ENCODE measurements at regions not wholly inside any gene's neighbourhood (a gene's known extent, or its start where the extent isn't known, plus 50 kb on each side); places are given as distances from the start of the nearest gene placed in this dataset.

- TF ChIP-seq, protein P1, sequence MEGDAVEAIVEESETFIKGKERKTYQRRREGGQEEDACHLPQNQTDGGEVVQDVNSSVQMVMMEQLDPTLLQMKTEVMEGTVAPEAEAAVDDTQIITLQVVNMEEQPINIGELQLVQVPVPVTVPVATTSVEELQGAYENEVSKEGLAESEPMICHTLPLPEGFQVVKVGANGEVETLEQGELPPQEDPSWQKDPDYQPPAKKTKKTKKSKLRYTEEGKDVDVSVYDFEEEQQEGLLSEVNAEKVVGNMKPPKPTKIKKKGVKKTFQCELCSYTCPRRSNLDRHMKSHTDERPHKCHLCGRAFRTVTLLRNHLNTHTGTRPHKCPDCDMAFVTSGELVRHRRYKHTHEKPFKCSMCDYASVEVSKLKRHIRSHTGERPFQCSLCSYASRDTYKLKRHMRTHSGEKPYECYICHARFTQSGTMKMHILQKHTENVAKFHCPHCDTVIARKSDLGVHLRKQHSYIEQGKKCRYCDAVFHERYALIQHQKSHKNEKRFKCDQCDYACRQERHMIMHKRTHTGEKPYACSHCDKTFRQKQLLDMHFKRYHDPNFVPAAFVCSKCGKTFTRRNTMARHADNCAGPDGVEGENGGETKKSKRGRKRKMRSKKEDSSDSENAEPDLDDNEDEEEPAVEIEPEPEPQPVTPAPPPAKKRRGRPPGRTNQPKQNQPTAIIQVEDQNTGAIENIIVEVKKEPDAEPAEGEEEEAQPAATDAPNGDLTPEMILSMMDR (IDR thresholded peaks at IDR 0.05) = no peak
- TF ChIP-seq POLR2A (IDR thresholded peaks at IDR 0.05) = no peak
Observed at GRCh38 chr4:125958519-125958918, 643.8 kb downstream of the FAT4 start.

All from lower leg skin (tissue), 3 donors.